Breast epithelium (tissue), 4 donors: ENCODE measurements at regions not wholly inside any gene's neighbourhood (a gene's known extent, or its start where the extent isn't known, plus 50 kb on each side); places are given as distances from the start of the nearest gene placed in this dataset.

Source experiments
- DNase-seq, 2 donors: peaks; one replicate each; pipeline ENCODE4 v3.0.0-alpha.2; 2019; ENCODE audit warnings: low spot score in 2 of 2
- H3K27ac ChIP-seq, 2 donors: fragments of 200-600 bp; sonication (generic) in 1 of 2; one replicate each; pipeline ENCODE4 v1.5.1; 2016 to 2019; ENCODE audit warnings: mild to moderate bottlenecking in 1 of 2
- H3K27me3 ChIP-seq, 2 donors: fragments of 200-600 bp; sonication (generic) in 1 of 2; one replicate each; pipeline versions ENCODE4 v1.5.1 to v1.6.0; 2017 to 2019; ENCODE audit warnings: control low read depth in 1 of 2, mild to moderate bottlenecking in 1 of 2
- H3K36me3 ChIP-seq: fragments of 200-600 bp; one replicate; pipeline ENCODE4 v1.5.1; 2019
- H3K4me1 ChIP-seq, 2 donors: fragments of 200-600 bp; sonication (generic); one replicate each; pipeline ENCODE4 v1.5.1; 2016 to 2019; ENCODE audit warnings: control low read depth in 1 of 2
- H3K4me3 ChIP-seq, 3 donors: fragments of 200-600 bp; sonication (generic); 1 replicate in 2 of 3; 2 replicates in 1 of 3; pipeline ENCODE4 v1.5.1; 2016 to 2019; ENCODE audit warnings: mild to moderate bottlenecking in 3 of 3, moderate library complexity in 2 of 3
- H3K9me3 ChIP-seq, 2 donors: fragments of 200-600 bp; sonication (generic) in 1 of 2; one replicate each; pipeline ENCODE4 v1.5.1; 2016 to 2019; ENCODE audit warnings: control low read depth in 1 of 2
- CTCF ChIP-seq, 3 donors: fragments of 450-650 bp; IDR thresholded peaks; one replicate each; pipeline ENCODE4 v1.5.1; 2016 to 2017; ENCODE audit warnings: antibody characterized with exemption in 3 of 3, mild to moderate bottlenecking in 3 of 3, moderate library complexity in 3 of 3
- POLR2A ChIP-seq: fragments of 450-650 bp; IDR thresholded peaks from one replicate; pipeline ENCODE4 v1.6.1; 2016; ENCODE audit warnings: antibody characterized with exemption, mild to moderate bottlenecking, moderate library complexity
- POLR2AphosphoS5 ChIP-seq, 3 donors: sonication (generic); formaldehyde crosslinking; IDR thresholded peaks; one replicate each; pipeline ENCODE4 v1.6.1; 2017; ENCODE audit warnings: antibody characterized with exemption in 3 of 3
- intact Hi-C: fragments of 100-400 bp; cut with DNase I; formaldehyde crosslinking; loops from one replicate; pipeline ENCODE4 v1.15.1; 2023; ENCODE audit warnings: low total_unique reads

- Histone ChIP-seq H3K4me1 (no peaks in the 10 kb centered on the region), H3K27ac (no peak overlapping the region)
- intact Hi-C loops = no loop called here
Measured at GRCh38 chr21:27691006-27691405, 724.1 kb upstream of the ADAMTS5 start.

GRCh38 chr21:27690426-27690825 lies 723.5 kb upstream of the ADAMTS5 start:
- Histone ChIP-seq H3K27me3 (no peaks in the 10 kb centered on the region), H3K27ac (no peak overlapping the region), H3K36me3 (no peaks in the 10 kb centered on the region), H3K4me3 (no peak overlapping the region), H3K4me1 (no peaks in the 10 kb centered on the region), H3K9me3 (peaks cover 0 to 12% of the 10 kb centered on the region in 2 donors)
- no peak for DNase-seq
- TF ChIP-seq CTCF (IDR thresholded peaks at IDR 0.05) (no peak), POLR2AphosphoS5 (IDR thresholded peaks at IDR 0.05) (no peak), POLR2A (no peak)
- intact Hi-C loops = no loop called here

More at GRCh38 chr21:27691006-27691405, 724.1 kb upstream of the ADAMTS5 start:
- Histone ChIP-seq H3K9me3 (peaks cover 0 to 12% of the 10 kb centered on the region in 2 donors), H3K27me3 (no peaks in the 10 kb centered on the region), H3K36me3 (no peaks in the 10 kb centered on the region), H3K4me3 (no peak overlapping the region)
- DNase-seq = no peak
- TF ChIP-seq POLR2A (no peak), POLR2AphosphoS5 (IDR thresholded peaks at IDR 0.05) (no peak), CTCF (IDR thresholded peaks at IDR 0.05) (no peak)

- peaks cover 0 to 12% of the 10 kb centered on the region in 2 donors for H3K9me3 ChIP-seq
- no peaks in the 10 kb centered on the region for H3K27me3 ChIP-seq
- intact Hi-C loops = no loop called here
- no peak overlapping the region for H3K4me3 ChIP-seq
- no peaks in the 10 kb centered on the region for H3K36me3 ChIP-seq
- no peak for DNase-seq
- H3K4me1 ChIP-seq = no peaks in the 10 kb centered on the region
- TF ChIP-seq POLR2A = no peak
- TF ChIP-seq POLR2AphosphoS5 (IDR thresholded peaks at IDR 0.05) = no peak
- TF ChIP-seq CTCF (IDR thresholded peaks at IDR 0.05) = no peak
- H3K27ac ChIP-seq = no peak overlapping the region
Measured at GRCh38 chr21:27688773-27689172, 721.9 kb upstream of the ADAMTS5 start.

GRCh38 chr21:27683292-27683691 lies 716.4 kb upstream of the ADAMTS5 start:
- TF ChIP-seq POLR2A (no peak), CTCF (IDR thresholded peaks at IDR 0.05) (no peak), POLR2AphosphoS5 (IDR thresholded peaks at IDR 0.05) (no peak)
- no peaks in the 10 kb centered on the region for H3K4me1 ChIP-seq
- H3K9me3 ChIP-seq = peaks cover 0 to 2% of the 10 kb centered on the region in 2 donors
- intact Hi-C loops = no loop called here
- DNase-seq = no peak
- H3K36me3 ChIP-seq = no peaks in the 10 kb centered on the region
- H3K27me3 ChIP-seq = no peaks in the 10 kb centered on the region
- H3K27ac ChIP-seq = no peak overlapping the region
- H3K4me3 ChIP-seq = no peak overlapping the region

- H3K4me3 ChIP-seq = no peak overlapping the region
- intact Hi-C loops = no loop called here
- no peak for DNase-seq
- TF ChIP-seq POLR2AphosphoS5 (IDR thresholded peaks at IDR 0.05) (no peak), CTCF (IDR thresholded peaks at IDR 0.05) (no peak), POLR2A (no peak)
- H3K9me3 ChIP-seq = no peaks in the 10 kb centered on the region
- H3K27ac ChIP-seq = no peak overlapping the region
- no peaks in the 10 kb centered on the region for H3K27me3 ChIP-seq
- H3K36me3 ChIP-seq = no peaks in the 10 kb centered on the region
- no peaks in the 10 kb centered on the region for H3K4me1 ChIP-seq
Measured at GRCh38 chr21:27681841-27682240, 715.0 kb upstream of the ADAMTS5 start.
